OCI-LY3 (cell line): ENCODE measurements at regions not wholly inside any gene's neighbourhood (a gene's known extent, or its start where the extent isn't known, plus 50 kb on each side); places are given as distances from the start of the nearest gene placed in this dataset.

Source experiments
- EZH2phosphoT487 ChIP-seq: fragments of 200-600 bp; shearing (Covaris generic); IDR thresholded peaks from 2 replicates; pipeline ENCODE4 v1.6.1; 2018; ENCODE audit warnings: antibody characterized with exemption, mixed run types, low read depth
- TF ChIP-seq, protein P1 (sequence below): fragments of 200-600, 300-600 bp; sonication (generic); IDR thresholded peaks from 2 replicates; pipeline ENCODE4 v1.5.1; 2014; ENCODE audit warnings: antibody characterized with exemption, low read length, low read depth

DNA sequence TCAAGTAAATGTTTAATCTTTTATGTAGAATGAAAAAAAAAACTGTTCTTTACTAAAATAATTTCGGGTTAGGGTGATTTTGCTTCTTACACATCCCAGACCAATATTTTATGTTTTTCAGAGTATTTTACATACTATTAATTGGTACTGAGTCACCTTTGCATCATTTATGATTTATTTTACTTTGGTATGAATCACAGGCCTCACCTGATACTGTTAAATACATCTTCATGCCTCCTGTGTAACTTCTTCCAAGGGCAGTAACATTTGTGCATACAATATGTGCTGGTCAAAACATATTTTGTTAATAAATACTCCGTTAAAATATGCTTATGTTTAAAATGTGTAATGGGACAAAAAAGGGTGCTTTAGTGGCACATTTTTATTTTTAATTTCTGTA is 529.6 kb downstream of the ZNF674 start:
- TF ChIP-seq, protein P1, sequence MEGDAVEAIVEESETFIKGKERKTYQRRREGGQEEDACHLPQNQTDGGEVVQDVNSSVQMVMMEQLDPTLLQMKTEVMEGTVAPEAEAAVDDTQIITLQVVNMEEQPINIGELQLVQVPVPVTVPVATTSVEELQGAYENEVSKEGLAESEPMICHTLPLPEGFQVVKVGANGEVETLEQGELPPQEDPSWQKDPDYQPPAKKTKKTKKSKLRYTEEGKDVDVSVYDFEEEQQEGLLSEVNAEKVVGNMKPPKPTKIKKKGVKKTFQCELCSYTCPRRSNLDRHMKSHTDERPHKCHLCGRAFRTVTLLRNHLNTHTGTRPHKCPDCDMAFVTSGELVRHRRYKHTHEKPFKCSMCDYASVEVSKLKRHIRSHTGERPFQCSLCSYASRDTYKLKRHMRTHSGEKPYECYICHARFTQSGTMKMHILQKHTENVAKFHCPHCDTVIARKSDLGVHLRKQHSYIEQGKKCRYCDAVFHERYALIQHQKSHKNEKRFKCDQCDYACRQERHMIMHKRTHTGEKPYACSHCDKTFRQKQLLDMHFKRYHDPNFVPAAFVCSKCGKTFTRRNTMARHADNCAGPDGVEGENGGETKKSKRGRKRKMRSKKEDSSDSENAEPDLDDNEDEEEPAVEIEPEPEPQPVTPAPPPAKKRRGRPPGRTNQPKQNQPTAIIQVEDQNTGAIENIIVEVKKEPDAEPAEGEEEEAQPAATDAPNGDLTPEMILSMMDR = no peak
- no peak for TF ChIP-seq EZH2phosphoT487
